ENCODE measurements at regions not wholly inside any gene's neighbourhood (a gene's known extent, or its start where the extent isn't known, plus 50 kb on each side); places are given as distances from the start of the nearest gene placed in this dataset.

- Histone ChIP-seq H3K4me1 (ENCODE audit: insufficient read depth, low read length) (0 out of 2 replicates have a peak, but pooled peaks cover 4% of the 10 kb centered on the region), H3K9ac (ENCODE audit: low read depth, low read length) (no peak overlapping the region), H3K9me3 (ENCODE audit: control insufficient read depth, insufficient read depth, low read length) (no peaks in the 10 kb centered on the region), H3K36me3 (ENCODE audit: insufficient read depth, low read length) (no peaks in the 10 kb centered on the region; the same call in 1 of the 2 replicates)
Measured at GRCh38 chr6:25006075-25006474, 70.3 kb upstream of the RIPOR2 start.

GRCh38 chr6:25006565-25007001 lies 70.8 kb upstream of the RIPOR2 start:
- Histone ChIP-seq H3K9ac (ENCODE audit: low read depth, low read length) (no peak overlapping the region), H3K36me3 (ENCODE audit: insufficient read depth, low read length) (no peaks in the 10 kb centered on the region; the same call in 1 of the 2 replicates), H3K4me1 (ENCODE audit: insufficient read depth, low read length) (0 out of 2 replicates have a peak, but pooled peaks cover 4% of the 10 kb centered on the region), H3K9me3 (ENCODE audit: control insufficient read depth, insufficient read depth, low read length) (no peaks in the 10 kb centered on the region)

GRCh38 chr6:25007269-25007699 lies 71.5 kb upstream of the RIPOR2 start:
- Histone ChIP-seq H3K4me1 (ENCODE audit: insufficient read depth, low read length) (0 out of 2 replicates have a peak, but pooled peaks cover 4% of the 10 kb centered on the region), H3K36me3 (ENCODE audit: insufficient read depth, low read length) (no peaks in the 10 kb centered on the region; the same call in 1 of the 2 replicates), H3K9ac (ENCODE audit: low read depth, low read length) (no peak overlapping the region), H3K9me3 (ENCODE audit: control insufficient read depth, insufficient read depth, low read length) (no peaks in the 10 kb centered on the region)

GRCh38 chr6:25008707-25009392 lies 73.1 kb upstream of the RIPOR2 start:
- H3K9me3 ChIP-seq (ENCODE audit: control insufficient read depth, insufficient read depth, low read length) = no peaks in the 10 kb centered on the region
- H3K4me1 ChIP-seq (ENCODE audit: insufficient read depth, low read length) = 0 out of 2 replicates have a peak, but pooled peaks cover 4% of the 10 kb centered on the region
- no peak overlapping the region for H3K9ac ChIP-seq (ENCODE audit: low read depth, low read length)
- no peaks in the 10 kb centered on the region; the same call in 1 of the 2 replicates for H3K36me3 ChIP-seq (ENCODE audit: insufficient read depth, low read length)

- Histone ChIP-seq H3K36me3 (ENCODE audit: insufficient read depth, low read length) (no peaks in the 10 kb centered on the region; the same call in 1 of the 2 replicates), H3K9ac (ENCODE audit: low read depth, low read length) (no peak overlapping the region), H3K4me1 (ENCODE audit: insufficient read depth, low read length) (0 out of 2 replicates have a peak, but pooled peaks cover 4% of the 10 kb centered on the region), H3K9me3 (ENCODE audit: control insufficient read depth, insufficient read depth, low read length) (no peaks in the 10 kb centered on the region)
Measured at GRCh38 chr6:25009393-25009710, 73.6 kb upstream of the RIPOR2 start.

- Histone ChIP-seq H3K36me3 (ENCODE audit: insufficient read depth, low read length) (no peaks in the 10 kb centered on the region; the same call in 1 of the 2 replicates), H3K9ac (ENCODE audit: low read depth, low read length) (no peak overlapping the region), H3K4me1 (ENCODE audit: insufficient read depth, low read length) (0 out of 2 replicates have a peak, but pooled peaks cover 4% of the 10 kb centered on the region), H3K9me3 (ENCODE audit: control insufficient read depth, insufficient read depth, low read length) (no peaks in the 10 kb centered on the region)
Measured at GRCh38 chr6:25010176-25010575, 74.4 kb upstream of the RIPOR2 start.

- Histone ChIP-seq H3K4me1 (ENCODE audit: insufficient read depth, low read length) (0 out of 2 replicates have a peak, but pooled peaks cover 4% of the 10 kb centered on the region), H3K9ac (ENCODE audit: low read depth, low read length) (no peak overlapping the region), H3K9me3 (ENCODE audit: control insufficient read depth, insufficient read depth, low read length) (no peaks in the 10 kb centered on the region), H3K36me3 (ENCODE audit: insufficient read depth, low read length) (no peaks in the 10 kb centered on the region; the same call in 1 of the 2 replicates)
Measured at GRCh38 chr6:25010902-25011625, 75.3 kb upstream of the RIPOR2 start.

- H3K36me3 ChIP-seq (ENCODE audit: insufficient read depth, low read length) = no peaks in the 10 kb centered on the region; the same call in 1 of the 2 replicates
- no peaks in the 10 kb centered on the region for H3K9me3 ChIP-seq (ENCODE audit: control insufficient read depth, insufficient read depth, low read length)
- no peak overlapping the region for H3K9ac ChIP-seq (ENCODE audit: low read depth, low read length)
- peaks cover 5% of the 10 kb centered on the region; the same call in 1 of the 2 replicates for H3K4me1 ChIP-seq (ENCODE audit: insufficient read depth, low read length)
Measured at GRCh38 chr6:25012657-25013056, 76.9 kb upstream of the RIPOR2 start.

GRCh38 chr6:25013246-25013645 lies 77.5 kb upstream of the RIPOR2 start:
- Histone ChIP-seq H3K4me1 (ENCODE audit: insufficient read depth, low read length) (peaks cover 8% of the 10 kb centered on the region; the same call in 1 of the 2 replicates), H3K9me3 (ENCODE audit: control insufficient read depth, insufficient read depth, low read length) (no peaks in the 10 kb centered on the region), H3K9ac (ENCODE audit: low read depth, low read length) (no peak overlapping the region), H3K36me3 (ENCODE audit: insufficient read depth, low read length) (no peaks in the 10 kb centered on the region; the same call in 1 of the 2 replicates)

GRCh38 chr6:25014369-25014768 lies 78.6 kb upstream of the RIPOR2 start:
- Histone ChIP-seq H3K4me1 (ENCODE audit: insufficient read depth, low read length) (peaks cover 8% of the 10 kb centered on the region; the same call in 1 of the 2 replicates), H3K9me3 (ENCODE audit: control insufficient read depth, insufficient read depth, low read length) (no peaks in the 10 kb centered on the region), H3K9ac (ENCODE audit: low read depth, low read length) (no peak overlapping the region), H3K36me3 (ENCODE audit: insufficient read depth, low read length) (no peaks in the 10 kb centered on the region; the same call in 1 of the 2 replicates)

GRCh38 chr6:25014791-25015560 lies 79.2 kb upstream of the RIPOR2 start:
- peaks cover 8% of the 10 kb centered on the region; the same call in 1 of the 2 replicates for H3K4me1 ChIP-seq (ENCODE audit: insufficient read depth, low read length)
- no peak overlapping the region for H3K9ac ChIP-seq (ENCODE audit: low read depth, low read length)
- H3K9me3 ChIP-seq (ENCODE audit: control insufficient read depth, insufficient read depth, low read length) = no peaks in the 10 kb centered on the region
- no peaks in the 10 kb centered on the region for H3K36me3 ChIP-seq (ENCODE audit: insufficient read depth, low read length)

- no peaks in the 10 kb centered on the region for H3K36me3 ChIP-seq (ENCODE audit: insufficient read depth, low read length)
- H3K4me1 ChIP-seq (ENCODE audit: insufficient read depth, low read length) = peaks cover 8% of the 10 kb centered on the region; the same call in 1 of the 2 replicates
- H3K9ac ChIP-seq (ENCODE audit: low read depth, low read length) = no peak overlapping the region
- H3K9me3 ChIP-seq (ENCODE audit: control insufficient read depth, insufficient read depth, low read length) = no peaks in the 10 kb centered on the region
Measured at GRCh38 chr6:25016014-25016720, 80.4 kb upstream of the RIPOR2 start.

- H3K9ac ChIP-seq (ENCODE audit: low read depth, low read length) = no peak overlapping the region
- H3K4me1 ChIP-seq (ENCODE audit: insufficient read depth, low read length) = peaks cover 8% of the 10 kb centered on the region; the same call in 1 of the 2 replicates
- no peaks in the 10 kb centered on the region for H3K36me3 ChIP-seq (ENCODE audit: insufficient read depth, low read length)
- no peaks in the 10 kb centered on the region for H3K9me3 ChIP-seq (ENCODE audit: control insufficient read depth, insufficient read depth, low read length)
Measured at GRCh38 chr6:25017486-25017885, 81.7 kb upstream of the RIPOR2 start.
